Endothelial cell of umbilical vein (primary cell): ENCODE measurements at regions not wholly inside any gene's neighbourhood (a gene's known extent, or its start where the extent isn't known, plus 50 kb on each side); places are given as distances from the start of the nearest gene placed in this dataset.

Source experiments
- MYC ChIP-seq: IDR thresholded peaks from one replicate; pipeline ENCODE4 v1.6.1; 2011; ENCODE audit warnings: mild to moderate bottlenecking, low read depth, low read length
- POLR2A ChIP-seq: IDR thresholded peaks from 2 replicates; pipeline ENCODE4 v1.6.1; 2012; ENCODE audit warnings: low read depth, mild to moderate bottlenecking, control low read depth, low read length
- POLR2AphosphoS5 ChIP-seq: IDR thresholded peaks from 2 replicates; pipeline ENCODE4 v1.6.1; 2012; ENCODE audit warnings: low read depth, mild to moderate bottlenecking, control low read depth, low read length, moderate library complexity; ENCODE audit not compliant: insufficient read depth
- TF ChIP-seq, protein P1 (sequence below), 2 donors: IDR thresholded peaks; 1 replicate in 1 of 2; 2 replicates in 1 of 2; pipeline ENCODE4 v1.5.1; 2011; ENCODE audit warnings: low read length in 2 of 2, mild to moderate bottlenecking in 2 of 2, moderate library complexity in 2 of 2, control low read depth in 1 of 2, inconsistent platforms in 1 of 2, low read depth in 1 of 2; ENCODE audit not compliant: insufficient read depth in 1 of 2; ENCODE audit errors: extremely low read depth in 1 of 2

DNA sequence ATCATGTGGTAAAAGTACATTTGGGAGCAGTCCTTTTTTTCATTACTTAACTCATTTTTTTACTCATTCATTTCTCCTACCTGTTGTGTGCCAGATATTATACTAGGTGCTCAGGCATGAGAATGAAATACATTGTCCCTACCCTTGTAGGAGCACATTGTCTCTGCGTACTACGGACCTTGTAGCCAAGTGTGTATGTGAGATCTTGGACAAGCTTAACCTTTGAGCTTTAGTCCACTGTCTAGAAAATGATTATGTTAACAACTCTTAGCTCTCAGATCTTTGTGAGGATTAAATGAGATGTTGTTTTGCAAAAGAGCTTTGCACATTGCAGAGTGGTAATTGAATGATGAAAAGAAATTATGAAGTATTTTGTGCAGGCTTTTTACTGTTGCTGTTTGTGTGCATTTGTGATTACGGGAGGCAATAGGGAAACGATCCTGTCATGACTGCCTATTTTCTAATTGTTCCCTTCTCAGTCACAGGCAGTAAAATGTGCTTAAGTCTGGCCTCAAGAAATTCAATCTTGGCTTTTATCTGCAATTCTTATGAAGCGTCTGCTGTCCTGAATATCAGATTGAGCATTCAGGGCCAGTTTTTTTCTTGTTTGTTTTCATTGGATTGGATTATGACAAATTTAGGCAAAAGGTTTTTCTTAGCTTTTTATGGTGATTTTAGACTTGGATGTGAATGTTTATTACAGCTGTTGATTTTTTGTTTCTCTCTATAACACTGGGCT, 447.7 kb downstream of the PDZRN4 start:
- TF ChIP-seq, protein P1, sequence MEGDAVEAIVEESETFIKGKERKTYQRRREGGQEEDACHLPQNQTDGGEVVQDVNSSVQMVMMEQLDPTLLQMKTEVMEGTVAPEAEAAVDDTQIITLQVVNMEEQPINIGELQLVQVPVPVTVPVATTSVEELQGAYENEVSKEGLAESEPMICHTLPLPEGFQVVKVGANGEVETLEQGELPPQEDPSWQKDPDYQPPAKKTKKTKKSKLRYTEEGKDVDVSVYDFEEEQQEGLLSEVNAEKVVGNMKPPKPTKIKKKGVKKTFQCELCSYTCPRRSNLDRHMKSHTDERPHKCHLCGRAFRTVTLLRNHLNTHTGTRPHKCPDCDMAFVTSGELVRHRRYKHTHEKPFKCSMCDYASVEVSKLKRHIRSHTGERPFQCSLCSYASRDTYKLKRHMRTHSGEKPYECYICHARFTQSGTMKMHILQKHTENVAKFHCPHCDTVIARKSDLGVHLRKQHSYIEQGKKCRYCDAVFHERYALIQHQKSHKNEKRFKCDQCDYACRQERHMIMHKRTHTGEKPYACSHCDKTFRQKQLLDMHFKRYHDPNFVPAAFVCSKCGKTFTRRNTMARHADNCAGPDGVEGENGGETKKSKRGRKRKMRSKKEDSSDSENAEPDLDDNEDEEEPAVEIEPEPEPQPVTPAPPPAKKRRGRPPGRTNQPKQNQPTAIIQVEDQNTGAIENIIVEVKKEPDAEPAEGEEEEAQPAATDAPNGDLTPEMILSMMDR (IDR thresholded peaks at IDR 0.05; ENCODE audit: extremely low read depth in 1 of 2, insufficient read depth in 1 of 2, low read depth in 1 of 2, low read length in 2 of 2): no peak
- TF ChIP-seq POLR2AphosphoS5: no peak
- TF ChIP-seq MYC: no peak
- TF ChIP-seq POLR2A: no peak
